Glutamatergic neuron (in vitro differentiated cells): ENCODE measurements at regions not wholly inside any gene's neighbourhood (a gene's known extent, or its start where the extent isn't known, plus 50 kb on each side); places are given as distances from the start of the nearest gene placed in this dataset.

Experiments used
- DNase-seq: peaks from one replicate; pipeline ENCODE4 v3.0.0; 2022
- H3K27ac Mint-ChIP-seq: one replicate; pipeline ENCODE4 v1.8.0; 2020; ENCODE audit warnings: mild to moderate bottlenecking, mixed read lengths, inconsistent platforms; ENCODE audit not compliant: unreplicated experiment
- H3K27me3 Mint-ChIP-seq: one replicate; pipeline ENCODE4 v1.8.0; 2020; ENCODE audit warnings: mild to moderate bottlenecking, moderate library complexity, mixed read lengths, inconsistent platforms; ENCODE audit not compliant: unreplicated experiment
- H3K36me3 Mint-ChIP-seq: one replicate; pipeline ENCODE4 v1.8.0; 2020; ENCODE audit warnings: mild to moderate bottlenecking, mixed read lengths, inconsistent platforms; ENCODE audit not compliant: unreplicated experiment
- H3K4me1 Mint-ChIP-seq: one replicate; pipeline ENCODE4 v1.8.0; 2020; ENCODE audit warnings: mild to moderate bottlenecking, low read depth, mixed read lengths, inconsistent platforms; ENCODE audit not compliant: unreplicated experiment
- H3K4me3 Mint-ChIP-seq: one replicate; pipeline ENCODE4 v1.8.0; 2020; ENCODE audit warnings: mild to moderate bottlenecking, mixed read lengths, inconsistent platforms; ENCODE audit not compliant: unreplicated experiment
- H3K9me3 Mint-ChIP-seq: one replicate; pipeline ENCODE4 v1.8.0; 2020; ENCODE audit warnings: mild to moderate bottlenecking, moderate library complexity, mixed read lengths, inconsistent platforms; ENCODE audit not compliant: unreplicated experiment
- CTCF ChIP-seq: fragments of 200-600 bp; sonication (generic); IDR thresholded peaks from one replicate; pipeline ENCODE4 v1.5.0; 2021; ENCODE audit not compliant: partially characterized antibody, unreplicated experiment

DNA sequence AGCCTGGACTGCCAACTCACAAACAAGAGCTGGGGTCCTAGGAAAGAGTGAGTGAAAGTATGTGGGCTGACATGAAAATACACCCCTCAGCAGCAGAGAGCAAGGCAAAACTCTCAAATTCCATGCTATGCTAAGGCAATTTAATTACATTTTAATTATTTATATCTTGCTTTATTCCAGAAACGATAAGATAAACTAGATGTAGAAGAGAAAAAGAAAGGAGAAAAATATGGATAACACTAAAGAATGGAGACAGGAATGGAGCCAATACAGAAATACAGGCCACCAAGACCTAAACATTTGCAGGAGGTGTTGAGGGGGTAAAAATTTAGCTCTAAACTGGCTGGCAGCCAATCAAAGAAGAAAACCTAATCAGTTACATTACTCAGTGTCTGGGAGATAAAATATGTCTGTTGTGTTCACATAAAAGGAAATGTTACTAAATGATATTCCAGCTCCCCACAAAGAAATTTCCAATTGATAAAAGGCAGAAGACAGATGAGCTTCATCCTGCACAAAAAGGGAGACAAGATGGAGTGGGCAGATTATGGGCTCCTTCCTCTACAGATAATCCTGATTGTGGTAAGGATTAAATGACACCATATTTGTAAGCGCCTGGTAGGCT lies 223.5 kb upstream of the BLID start:
- no peak overlapping the region for H3K4me3 Mint-ChIP-seq
- H3K27me3 Mint-ChIP-seq, result peaks cover 2% of the 10 kb centered on the region
- peaks cover 2% of the 10 kb centered on the region for H3K9me3 Mint-ChIP-seq
- H3K27ac Mint-ChIP-seq, result no peak overlapping the region
- H3K4me1 Mint-ChIP-seq, result no peaks in the 10 kb centered on the region
- DNase-seq, result no peak
- no peak for TF ChIP-seq CTCF
- no peaks in the 10 kb centered on the region for H3K36me3 Mint-ChIP-seq

GRCh38 chr11:122337704-122338103 lies 221.7 kb upstream of the BLID start:
- no peak overlapping the region for H3K27ac Mint-ChIP-seq
- no peak overlapping the region for H3K4me3 Mint-ChIP-seq
- peaks cover 2% of the 10 kb centered on the region for H3K27me3 Mint-ChIP-seq
- no peaks in the 10 kb centered on the region for H3K4me1 Mint-ChIP-seq
- no peak for TF ChIP-seq CTCF
- peaks cover 2% of the 10 kb centered on the region for H3K9me3 Mint-ChIP-seq
- no peak for DNase-seq
- H3K36me3 Mint-ChIP-seq, result no peaks in the 10 kb centered on the region

GRCh38 chr11:122337241-122337640 lies 221.2 kb upstream of the BLID start:
- H3K4me1 Mint-ChIP-seq, result no peaks in the 10 kb centered on the region
- peaks cover 2% of the 10 kb centered on the region for H3K27me3 Mint-ChIP-seq
- H3K36me3 Mint-ChIP-seq, result no peaks in the 10 kb centered on the region
- peaks cover 2% of the 10 kb centered on the region for H3K9me3 Mint-ChIP-seq
- DNase-seq, result no peak
- H3K27ac Mint-ChIP-seq, result no peak overlapping the region
- no peak overlapping the region for H3K4me3 Mint-ChIP-seq
- TF ChIP-seq CTCF, result no peak

GRCh38 chr11:122336706-122337105 lies 220.7 kb upstream of the BLID start:
- peaks cover 2% of the 10 kb centered on the region for H3K9me3 Mint-ChIP-seq
- no peak for DNase-seq
- H3K27ac Mint-ChIP-seq, result no peak overlapping the region
- H3K4me3 Mint-ChIP-seq, result no peak overlapping the region
- no peak for TF ChIP-seq CTCF
- no peaks in the 10 kb centered on the region for H3K36me3 Mint-ChIP-seq
- H3K4me1 Mint-ChIP-seq, result no peaks in the 10 kb centered on the region
- peaks cover 2% of the 10 kb centered on the region for H3K27me3 Mint-ChIP-seq

GRCh38 chr11:122334546-122335339 lies 218.7 kb upstream of the BLID start:
- Mint-ChIP-seq H3K36me3 (no peaks in the 10 kb centered on the region), H3K4me3 (no peak overlapping the region), H3K4me1 (no peaks in the 10 kb centered on the region), H3K9me3 (no peaks in the 10 kb centered on the region), H3K27me3 (peaks cover 4% of the 10 kb centered on the region), H3K27ac (no peak overlapping the region)
- no peak for TF ChIP-seq CTCF
- no peak for DNase-seq
